CD4-positive, alpha-beta T cell treated with Interleukin-4 for 4 hours (primary cell): ENCODE measurements at regions not wholly inside any gene's neighbourhood (a gene's known extent, or its start where the extent isn't known, plus 50 kb on each side); places are given as distances from the start of the nearest gene placed in this dataset.
"Not testable (repeated sequence)": the region's sequence is repeated elsewhere in the genome, so short reads cannot be mapped to it uniquely, and the experiment has no call there.

Experiments used
- DNase-seq: peaks from one replicate; pipeline ENCODE4 v3.0.0-alpha.2; 2020

GRCh38 chr13:28573595-28574373, 78.9 kb upstream of the FLT1 start:
- DNase-seq, result no peak

- DNase-seq, result no peak
These were observed 77.9 kb upstream of the FLT1 start for GRCh38 chr13:28572871-28573270.

- not testable (repeated sequence) for DNase-seq
These were observed 75.4 kb upstream of the FLT1 start for GRCh38 chr13:28570356-28570755.

DNA sequence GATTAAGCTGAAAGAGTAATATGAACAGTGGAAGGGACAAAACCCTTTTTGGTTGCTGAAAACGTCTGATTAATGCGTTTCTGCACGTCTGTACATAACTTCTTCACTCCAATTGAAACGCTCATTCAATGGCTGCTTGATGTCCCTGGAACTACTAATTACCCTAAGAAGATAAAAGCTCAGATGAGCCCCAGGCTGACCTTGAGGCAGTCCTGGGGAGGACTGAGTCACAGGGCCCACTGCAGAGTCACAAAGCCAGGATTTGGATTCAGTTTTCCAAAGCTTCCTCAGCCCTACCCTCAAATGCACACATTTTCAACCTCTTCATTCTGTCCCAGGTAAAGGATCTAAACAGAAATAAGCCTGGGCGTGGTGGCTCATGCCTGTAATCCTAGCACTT, 75.0 kb upstream of the FLT1 start:
- DNase-seq, result no peak

DNA sequence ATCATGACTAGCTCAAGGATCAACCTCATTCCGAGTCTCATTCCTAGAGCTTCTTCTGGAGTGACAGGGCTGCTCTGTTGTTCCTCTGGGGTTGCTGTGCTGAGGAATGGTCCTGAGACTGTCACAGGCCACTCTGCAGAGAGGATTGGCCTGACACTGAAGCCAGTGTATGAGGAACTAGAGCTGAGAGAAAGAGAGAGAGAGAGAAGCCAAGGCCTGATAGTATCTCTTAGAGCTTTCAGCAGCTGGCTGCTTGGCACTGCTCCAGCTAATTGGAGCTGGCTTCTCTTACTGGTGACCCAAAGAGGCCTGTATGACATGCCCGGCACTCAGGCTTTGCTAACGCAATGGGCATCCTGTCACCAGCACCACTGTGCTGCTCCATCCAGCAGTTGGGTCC, 73.4 kb upstream of the FLT1 start:
- no peak for DNase-seq

- no peak for DNase-seq
These were observed 72.0 kb upstream of the FLT1 start for GRCh38 chr13:28566891-28567290.

DNA sequence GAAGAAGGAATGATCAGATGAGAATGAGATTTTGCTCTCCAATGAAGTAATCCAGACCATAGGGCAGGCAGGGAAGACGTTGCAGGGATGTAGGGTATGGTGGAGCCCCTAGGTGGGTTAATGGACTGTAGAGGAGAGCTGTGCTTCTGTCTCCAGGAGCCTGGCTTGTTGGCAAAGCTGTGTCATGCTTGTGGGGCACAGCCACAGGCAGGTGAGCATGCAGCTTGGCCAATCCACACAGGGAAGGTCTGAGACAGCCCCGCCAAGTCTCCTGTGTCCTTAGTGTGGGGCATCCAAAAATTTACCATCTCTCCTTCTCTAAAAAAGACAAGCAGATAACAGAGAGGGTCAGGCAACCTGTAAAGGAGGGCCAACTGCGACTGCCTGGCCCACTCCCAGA, 71.4 kb upstream of the FLT1 start:
- DNase-seq, result no peak

DNA sequence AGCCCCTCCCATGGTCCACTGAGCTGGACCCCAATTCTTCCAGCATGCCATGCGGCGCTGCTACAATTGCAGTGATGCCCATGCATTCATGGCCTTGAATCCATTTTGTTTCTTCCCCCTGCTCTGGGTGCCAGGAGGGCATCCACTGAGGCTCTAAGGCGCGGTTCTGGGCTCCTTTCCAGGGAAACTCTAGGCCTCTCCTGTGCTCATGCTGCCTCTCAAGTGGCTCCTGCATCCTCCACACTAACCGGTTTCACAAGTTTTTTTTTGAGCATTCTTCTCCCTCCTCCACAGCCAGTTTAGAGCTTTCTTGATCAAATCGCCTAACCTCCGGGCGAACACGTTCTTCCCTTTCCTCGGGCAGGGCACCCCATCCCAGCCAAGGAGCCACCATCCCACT, 69.1 kb upstream of the FLT1 start:
- DNase-seq, result no peak

DNA sequence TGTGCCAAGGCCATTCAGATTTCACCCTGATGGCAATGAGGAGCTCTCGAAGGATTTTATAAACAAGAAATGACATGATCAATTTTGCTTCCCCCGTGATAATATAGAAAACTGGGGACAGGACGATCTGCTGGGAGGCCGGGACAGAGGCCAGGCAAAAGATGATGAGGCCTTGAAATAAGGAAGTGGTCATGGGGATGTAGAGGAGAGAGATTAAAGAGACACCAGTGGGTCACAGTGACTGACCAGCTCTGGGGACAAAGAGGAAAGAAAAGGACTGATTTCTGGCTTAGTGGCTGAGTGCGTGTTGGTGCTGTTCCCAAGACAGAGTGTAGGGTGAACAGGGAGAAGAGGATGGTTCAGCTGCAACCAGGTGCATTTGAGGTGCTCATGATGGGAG, 68.7 kb upstream of the FLT1 start:
- DNase-seq, result no peak

- DNase-seq, result no peak
These were observed 65.7 kb upstream of the FLT1 start for GRCh38 chr13:28560612-28561011.

- DNase-seq, result no peak
These were observed 64.8 kb upstream of the FLT1 start for GRCh38 chr13:28559636-28560259.

DNA sequence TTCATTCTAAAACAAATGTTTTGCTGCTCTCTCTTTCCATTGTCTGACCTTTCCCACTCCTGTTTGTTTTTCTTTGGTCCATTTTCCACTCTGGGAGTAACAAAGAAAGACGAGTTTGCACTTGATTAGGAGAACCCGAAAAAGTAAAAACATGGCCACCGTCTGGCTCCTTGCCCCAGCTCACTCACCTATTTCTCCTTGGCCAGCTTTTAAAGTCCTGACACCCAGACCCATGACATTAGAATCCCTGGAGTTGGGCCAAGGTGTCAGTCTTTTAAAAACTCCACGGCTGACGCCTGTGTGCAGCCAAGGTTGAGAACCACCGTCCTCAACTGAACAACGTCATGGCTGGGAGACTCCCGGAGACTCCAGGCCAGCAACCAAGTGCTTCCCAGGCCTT, 63.6 kb upstream of the FLT1 start:
- no peak for DNase-seq

DNA sequence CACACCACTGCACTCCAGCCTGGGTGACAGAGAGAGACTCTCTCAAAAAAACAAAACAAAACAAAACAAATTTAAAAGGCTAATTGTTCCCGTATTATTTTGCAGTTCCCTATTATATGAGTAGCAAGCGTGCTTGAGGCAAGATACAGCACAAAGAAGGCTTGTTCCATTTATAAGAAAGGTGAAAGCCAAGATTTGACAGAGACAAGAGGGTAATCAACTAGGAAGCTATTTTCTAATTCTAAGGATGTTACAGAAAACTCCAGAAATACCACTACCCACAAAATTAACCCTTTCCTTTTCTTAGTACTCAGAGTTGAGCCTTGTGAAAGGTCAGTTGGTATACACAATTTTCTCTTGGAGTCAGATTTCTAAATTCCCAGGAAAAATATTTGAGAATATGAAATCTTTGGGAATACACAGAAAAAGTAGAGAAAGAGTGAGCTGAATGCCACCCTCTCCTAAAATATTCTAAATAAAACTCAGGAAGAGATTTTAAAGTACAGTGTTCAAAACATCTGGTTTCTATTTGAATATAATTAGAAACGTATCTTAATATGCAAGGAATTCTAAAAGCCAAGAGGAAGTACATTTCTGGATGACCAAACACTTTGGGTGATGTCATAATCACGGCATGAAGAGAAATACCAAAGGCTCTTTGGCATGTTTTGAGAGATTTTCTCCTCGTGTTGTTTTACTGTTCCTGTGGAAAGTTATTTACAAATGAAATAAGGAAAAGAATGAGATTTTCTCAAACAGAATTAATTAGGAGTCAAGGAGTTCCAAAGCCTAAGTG, 63.0 kb upstream of the FLT1 start:
- no peak for DNase-seq

GRCh38 chr13:28555096-28555495, 60.2 kb upstream of the FLT1 start:
- DNase-seq, result no peak

GRCh38 chr13:28553971-28554370, 59.0 kb upstream of the FLT1 start:
- DNase-seq, result no peak

DNA sequence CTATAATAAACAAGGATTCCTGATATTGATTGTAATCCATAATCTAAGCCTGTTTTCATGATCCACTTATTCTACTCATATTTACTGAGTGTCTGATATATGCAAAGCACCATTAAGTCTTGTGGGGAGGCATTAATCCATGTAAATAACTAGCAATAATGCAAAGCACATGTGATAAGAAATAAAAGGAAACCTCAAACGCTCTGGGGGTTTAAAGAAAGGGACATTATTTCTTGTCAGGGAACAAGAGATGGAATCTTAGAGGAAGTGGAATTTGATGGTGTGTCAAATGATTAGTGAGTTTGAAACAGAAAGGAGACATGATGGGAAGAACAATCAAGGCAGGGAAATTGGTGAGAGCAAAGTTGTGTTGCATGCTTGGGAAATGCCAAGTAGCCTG, 57.4 kb upstream of the FLT1 start:
- DNase-seq, result no peak

- DNase-seq, result no peak
These were observed 56.6 kb upstream of the FLT1 start for GRCh38 chr13:28551498-28551895.

DNA sequence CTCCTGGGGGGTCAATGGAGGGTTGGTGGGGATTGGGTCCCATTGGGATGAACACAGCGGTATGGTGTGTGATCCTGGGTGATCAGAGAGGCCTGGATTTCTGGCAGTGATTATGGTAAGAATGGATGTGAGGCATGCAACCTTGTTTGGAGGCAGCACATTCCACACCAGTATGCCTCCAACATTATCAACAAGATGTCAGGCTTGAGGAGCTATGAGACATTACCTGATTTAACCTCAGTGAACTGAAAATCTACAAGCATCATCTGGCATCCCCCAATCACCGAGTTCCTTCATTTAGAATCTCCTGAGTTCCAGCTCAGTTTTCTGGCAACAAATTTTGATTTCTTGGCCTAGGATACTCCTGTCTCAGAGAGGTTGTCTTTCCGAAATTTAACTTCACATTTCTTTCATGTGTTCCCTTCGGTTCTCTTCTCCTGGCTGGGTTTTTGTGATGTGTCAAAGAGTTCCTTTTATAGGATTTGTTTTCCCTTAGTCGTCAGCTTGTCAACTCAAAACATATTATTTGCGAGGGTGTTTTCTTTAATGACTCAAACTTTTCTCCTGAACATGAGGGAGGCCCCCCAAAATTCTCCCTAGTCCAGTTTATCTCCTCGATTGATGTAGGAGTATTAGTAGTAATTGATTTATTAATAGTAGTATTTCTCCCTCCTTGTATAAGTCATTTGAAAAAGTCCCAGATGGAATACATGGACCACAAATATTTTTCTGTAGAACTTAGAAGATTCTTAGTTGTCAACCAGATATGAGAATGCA, 56.0 kb upstream of the FLT1 start:
- DNase-seq, result no peak

- DNase-seq, result no peak
These were observed 55.2 kb upstream of the FLT1 start for GRCh38 chr13:28550091-28550490.

DNA sequence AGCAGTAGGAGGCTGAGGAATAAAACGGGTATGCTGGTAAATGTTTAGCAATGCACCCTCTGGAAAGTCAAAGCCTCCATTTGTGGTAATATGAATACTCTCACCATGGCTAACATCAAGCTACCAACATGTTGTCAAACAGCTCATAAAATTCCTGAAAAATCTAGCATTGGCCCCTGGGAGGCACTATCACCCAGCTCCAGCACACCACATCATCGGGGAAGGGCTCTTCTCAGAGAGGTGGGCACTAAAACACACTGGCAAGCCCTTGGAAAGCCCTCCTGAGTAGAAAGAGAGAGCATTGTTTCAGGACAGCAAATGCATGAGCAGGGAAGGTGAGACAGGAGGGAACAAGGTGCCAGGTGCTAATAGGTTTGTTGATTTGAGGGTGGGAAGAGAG, 53.9 kb upstream of the FLT1 start:
- no peak for DNase-seq

DNA sequence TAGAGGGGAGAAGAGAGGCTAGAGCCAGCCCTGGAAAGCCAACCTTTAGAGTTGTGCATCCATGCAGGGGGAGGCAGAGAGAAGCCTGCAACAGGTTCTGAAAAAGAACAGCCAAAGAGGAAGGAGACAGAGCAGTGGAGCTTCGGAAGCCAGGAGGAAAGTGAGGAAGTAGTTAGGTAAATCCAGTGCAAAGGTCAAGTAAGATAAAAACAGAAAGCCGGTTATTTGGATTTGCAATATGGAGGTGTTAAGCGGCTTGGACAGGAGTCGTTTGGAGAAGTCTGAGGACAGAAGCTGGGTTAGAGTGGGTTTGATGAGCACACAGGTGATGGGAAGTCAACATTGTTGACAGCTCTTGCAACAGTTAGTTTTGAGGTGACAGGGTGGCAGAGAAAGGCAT, 53.5 kb upstream of the FLT1 start:
- no peak for DNase-seq

DNA sequence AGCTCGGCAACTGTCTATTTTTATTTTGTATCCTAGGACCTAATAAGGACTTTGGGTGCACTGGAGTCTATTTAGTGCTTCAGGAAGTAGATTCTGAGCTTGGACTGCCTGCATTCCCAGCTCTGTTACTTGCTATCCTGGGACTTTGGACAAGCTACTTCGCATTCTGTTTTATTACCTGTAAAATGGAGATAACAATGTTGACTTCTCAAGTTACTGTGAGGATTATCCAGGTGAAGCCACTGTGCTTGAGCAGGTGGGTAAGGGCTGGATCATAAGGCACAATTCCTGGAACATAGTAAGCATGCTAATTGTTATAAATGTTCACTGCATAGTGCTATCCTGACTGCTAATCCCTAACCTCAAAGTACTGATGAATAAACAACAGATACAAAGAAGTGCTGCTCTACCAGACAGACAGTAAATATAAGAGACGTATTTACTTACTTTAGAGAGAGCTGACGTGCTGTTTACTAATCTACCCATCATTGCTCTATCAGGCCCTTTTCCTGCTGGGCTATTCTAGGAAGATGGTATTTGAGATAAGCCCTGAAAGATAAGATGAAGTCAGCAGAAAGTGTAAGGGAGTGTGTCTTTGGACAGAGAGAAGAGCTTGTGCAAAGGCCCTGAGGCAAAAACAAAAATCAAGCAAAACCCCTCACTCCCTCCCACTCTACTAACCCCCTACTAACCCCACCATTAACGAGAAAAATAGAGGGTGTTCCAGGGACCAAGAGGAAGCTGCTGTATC, 50.8 kb upstream of the FLT1 start:
- DNase-seq, result no peak
